AG09319 (cell line): ENCODE measurements at regions not wholly inside any gene's neighbourhood (a gene's known extent, or its start where the extent isn't known, plus 50 kb on each side); places are given as distances from the start of the nearest gene placed in this dataset.

Experiments used
- DNase-seq: peaks from one replicate; pipeline ENCODE4 v3.0.0-alpha.2; 2010; ENCODE audit warnings: low read depth; ENCODE audit errors: extremely low read depth
- CTCF ChIP-seq: IDR thresholded peaks from 2 replicates; pipeline ENCODE4 v1.5.1; 2011; ENCODE audit warnings: low read depth, mild to moderate bottlenecking, inconsistent platforms, low read length, moderate library complexity

- no peak for DNase-seq
These were observed 81.2 kb downstream of the BMP4 start for GRCh38 chr14:53875324-53875897.

GRCh38 chr14:53874704-53875103, 81.9 kb downstream of the BMP4 start:
- no peak for DNase-seq
- TF ChIP-seq CTCF, result no peak

More at GRCh38 chr14:53875324-53875897, 81.2 kb downstream of the BMP4 start:
- no peak for TF ChIP-seq CTCF

GRCh38 chr14:53872681-53873089, 83.9 kb downstream of the BMP4 start:
- TF ChIP-seq CTCF, result no peak
- DNase-seq, result no peak

- TF ChIP-seq CTCF, result no peak
These were observed 84.7 kb downstream of the BMP4 start for GRCh38 chr14:53871951-53872350.

GRCh38 chr14:53871011-53871410, 85.6 kb downstream of the BMP4 start:
- DNase-seq, result no peak
- no peak for TF ChIP-seq CTCF

More at GRCh38 chr14:53871951-53872350, 84.7 kb downstream of the BMP4 start:
- no peak for DNase-seq

- TF ChIP-seq CTCF, result no peak
- DNase-seq, result no peak
These were observed 90.9 kb downstream of the BMP4 start for GRCh38 chr14:53865711-53866110.

GRCh38 chr14:53861781-53862180, 94.8 kb downstream of the BMP4 start:
- no peak for TF ChIP-seq CTCF
- DNase-seq, result no peak
